MM.1S (cell line): ENCODE measurements at regions not wholly inside any gene's neighbourhood (a gene's known extent, or its start where the extent isn't known, plus 50 kb on each side); places are given as distances from the start of the nearest gene placed in this dataset.

Source experiments
- CTCF ChIP-seq: fragments of 300-600 bp; sonication (generic); IDR thresholded peaks from 2 replicates; pipeline ENCODE4 v1.5.1; 2016; ENCODE audit warnings: antibody characterized with exemption, low read length, mixed read lengths
- EZH2 ChIP-seq: fragments of 300-600 bp; sonication (generic); optimal IDR thresholded peaks from 2 replicates; pipeline ENCODE3; 2017; ENCODE audit warnings: low read depth, mild to moderate bottlenecking, antibody characterized with exemption, low read length, mixed read lengths
- EZH2phosphoT487 ChIP-seq: fragments of 300-600 bp; sonication (generic); IDR thresholded peaks from 2 replicates; pipeline ENCODE4 v1.6.1; 2018; ENCODE audit warnings: antibody characterized with exemption, low read length

- no peak for TF ChIP-seq EZH2
- TF ChIP-seq CTCF, result peak; percentile 30
- no peak for TF ChIP-seq EZH2phosphoT487
Observed at GRCh38 chr21:31548688-31549087, 110.8 kb upstream of the SOD1 start.
